ENCODE measurements at regions not wholly inside any gene's neighbourhood (a gene's known extent, or its start where the extent isn't known, plus 50 kb on each side); places are given as distances from the start of the nearest gene placed in this dataset.

- Histone ChIP-seq H3K4me1 (ENCODE audit: insufficient read depth, insufficient read length) (no peaks in the 10 kb centered on the region), H3K36me3 (ENCODE audit: insufficient read depth, insufficient read length, low read length) (no peaks in the 10 kb centered on the region), H3K27me3 (ENCODE audit: insufficient read depth, insufficient read length) (no peaks in the 10 kb centered on the region), H3K9me3 (ENCODE audit: insufficient read depth, low read length) (no peaks in the 10 kb centered on the region), H3K9ac (ENCODE audit: insufficient read length, low read depth) (no peak overlapping the region), H3K4me3 (ENCODE audit: insufficient read length, low read depth) (no peak overlapping the region)
- TF ChIP-seq ZNF274 (IDR thresholded peaks at IDR 0.05; ENCODE audit: low read depth, low read length) (no peak), SUZ12 (IDR thresholded peaks at IDR 0.05; ENCODE audit: extremely low read depth, insufficient read depth, insufficient read length) (no peak), YY1 (IDR thresholded peaks at IDR 0.05; ENCODE audit: insufficient read depth, insufficient read length) (no peak)
- DNase-seq (ENCODE audit: low read depth, low spot score): no peak
Observed at GRCh38 chr2:58852905-58853304, 611.8 kb upstream of the FANCL start.

- no peaks in the 10 kb centered on the region for H3K9me3 ChIP-seq (ENCODE audit: insufficient read depth, low read length)
- H3K4me1 ChIP-seq (ENCODE audit: insufficient read depth, insufficient read length): no peaks in the 10 kb centered on the region
- no peak overlapping the region for H3K4me3 ChIP-seq (ENCODE audit: insufficient read length, low read depth)
- no peak overlapping the region for H3K9ac ChIP-seq (ENCODE audit: insufficient read length, low read depth)
- no peak for DNase-seq (ENCODE audit: low read depth, low spot score)
- H3K36me3 ChIP-seq (ENCODE audit: insufficient read depth, insufficient read length, low read length): no peaks in the 10 kb centered on the region
- H3K27me3 ChIP-seq (ENCODE audit: insufficient read depth, insufficient read length): no peaks in the 10 kb centered on the region
- TF ChIP-seq SUZ12 (IDR thresholded peaks at IDR 0.05; ENCODE audit: extremely low read depth, insufficient read depth, insufficient read length) (no peak), ZNF274 (IDR thresholded peaks at IDR 0.05; ENCODE audit: low read depth, low read length) (no peak), YY1 (IDR thresholded peaks at IDR 0.05; ENCODE audit: insufficient read depth, insufficient read length) (no peak)
Observed at GRCh38 chr2:58852243-58852642, 611.1 kb upstream of the FANCL start.

GRCh38 chr2:58851598-58851997 is 610.5 kb upstream of the FANCL start:
- DNase-seq (ENCODE audit: low read depth, low spot score): no peak
- H3K9me3 ChIP-seq (ENCODE audit: insufficient read depth, low read length): no peaks in the 10 kb centered on the region
- TF ChIP-seq SUZ12 (IDR thresholded peaks at IDR 0.05; ENCODE audit: extremely low read depth, insufficient read depth, insufficient read length) (no peak), YY1 (IDR thresholded peaks at IDR 0.05; ENCODE audit: insufficient read depth, insufficient read length) (no peak), ZNF274 (IDR thresholded peaks at IDR 0.05; ENCODE audit: low read depth, low read length) (no peak)
- H3K27me3 ChIP-seq (ENCODE audit: insufficient read depth, insufficient read length): no peaks in the 10 kb centered on the region
- no peaks in the 10 kb centered on the region for H3K4me1 ChIP-seq (ENCODE audit: insufficient read depth, insufficient read length)
- no peak overlapping the region for H3K9ac ChIP-seq (ENCODE audit: insufficient read length, low read depth)
- H3K36me3 ChIP-seq (ENCODE audit: insufficient read depth, insufficient read length, low read length): no peaks in the 10 kb centered on the region
- H3K4me3 ChIP-seq (ENCODE audit: insufficient read length, low read depth): no peak overlapping the region

GRCh38 chr2:58845011-58845410 is 603.9 kb upstream of the FANCL start:
- H3K27me3 ChIP-seq (ENCODE audit: insufficient read depth, insufficient read length): no peaks in the 10 kb centered on the region
- no peak overlapping the region for H3K9ac ChIP-seq (ENCODE audit: insufficient read length, low read depth)
- H3K36me3 ChIP-seq (ENCODE audit: insufficient read depth, insufficient read length, low read length): no peaks in the 10 kb centered on the region
- H3K4me1 ChIP-seq (ENCODE audit: insufficient read depth, insufficient read length): no peaks in the 10 kb centered on the region
- DNase-seq (ENCODE audit: low read depth, low spot score): no peak
- no peak overlapping the region for H3K4me3 ChIP-seq (ENCODE audit: insufficient read length, low read depth)
- no peaks in the 10 kb centered on the region for H3K9me3 ChIP-seq (ENCODE audit: insufficient read depth, low read length)
- TF ChIP-seq YY1 (IDR thresholded peaks at IDR 0.05; ENCODE audit: insufficient read depth, insufficient read length) (no peak), ZNF274 (IDR thresholded peaks at IDR 0.05; ENCODE audit: low read depth, low read length) (no peak), SUZ12 (IDR thresholded peaks at IDR 0.05; ENCODE audit: extremely low read depth, insufficient read depth, insufficient read length) (no peak)

GRCh38 chr2:58842501-58843155 is 601.5 kb upstream of the FANCL start:
- DNase-seq (ENCODE audit: low read depth, low spot score): no peak
- no peak overlapping the region for H3K4me3 ChIP-seq (ENCODE audit: insufficient read length, low read depth)
- H3K4me1 ChIP-seq (ENCODE audit: insufficient read depth, insufficient read length): no peaks in the 10 kb centered on the region
- no peak overlapping the region for H3K9ac ChIP-seq (ENCODE audit: insufficient read length, low read depth)
- no peaks in the 10 kb centered on the region for H3K27me3 ChIP-seq (ENCODE audit: insufficient read depth, insufficient read length)
- no peak for TF ChIP-seq ZNF274 (IDR thresholded peaks at IDR 0.05; ENCODE audit: low read depth, low read length)
- no peaks in the 10 kb centered on the region for H3K36me3 ChIP-seq (ENCODE audit: insufficient read depth, insufficient read length, low read length)
- no peaks in the 10 kb centered on the region for H3K9me3 ChIP-seq (ENCODE audit: insufficient read depth, low read length)

GRCh38 chr2:58834404-58834803 is 593.3 kb upstream of the FANCL start:
- DNase-seq (ENCODE audit: low read depth, low spot score): peak; percentile 57
- H3K9me3 ChIP-seq (ENCODE audit: insufficient read depth, low read length): no peaks in the 10 kb centered on the region
- no peaks in the 10 kb centered on the region for H3K4me1 ChIP-seq (ENCODE audit: insufficient read depth, insufficient read length)
- H3K36me3 ChIP-seq (ENCODE audit: insufficient read depth, insufficient read length, low read length): no peaks in the 10 kb centered on the region
- no peak overlapping the region for H3K9ac ChIP-seq (ENCODE audit: insufficient read length, low read depth)
- no peak overlapping the region for H3K4me3 ChIP-seq (ENCODE audit: insufficient read length, low read depth)
- TF ChIP-seq ZNF274 (IDR thresholded peaks at IDR 0.05; ENCODE audit: low read depth, low read length) (no peak), SUZ12 (IDR thresholded peaks at IDR 0.05; ENCODE audit: extremely low read depth, insufficient read depth, insufficient read length) (no peak), YY1 (IDR thresholded peaks at IDR 0.05; ENCODE audit: insufficient read depth, insufficient read length) (no peak)
- H3K27me3 ChIP-seq (ENCODE audit: insufficient read depth, insufficient read length): no peaks in the 10 kb centered on the region

GRCh38 chr2:58826795-58827194 is 585.7 kb upstream of the FANCL start:
- no peaks in the 10 kb centered on the region for H3K36me3 ChIP-seq (ENCODE audit: insufficient read depth, insufficient read length, low read length)
- H3K27me3 ChIP-seq (ENCODE audit: insufficient read depth, insufficient read length): no peaks in the 10 kb centered on the region
- no peak overlapping the region for H3K4me3 ChIP-seq (ENCODE audit: insufficient read length, low read depth)
- no peak for TF ChIP-seq ZNF274 (IDR thresholded peaks at IDR 0.05; ENCODE audit: low read depth, low read length)
- no peak for TF ChIP-seq YY1 (IDR thresholded peaks at IDR 0.05; ENCODE audit: insufficient read depth, insufficient read length)
- TF ChIP-seq SUZ12 (IDR thresholded peaks at IDR 0.05; ENCODE audit: extremely low read depth, insufficient read depth, insufficient read length): no peak
- H3K4me1 ChIP-seq (ENCODE audit: insufficient read depth, insufficient read length): no peaks in the 10 kb centered on the region
- H3K9me3 ChIP-seq (ENCODE audit: insufficient read depth, low read length): 0 out of 2 replicates have a peak, but pooled peaks cover 4% of the 10 kb centered on the region
- no peak overlapping the region for H3K9ac ChIP-seq (ENCODE audit: insufficient read length, low read depth)
- DNase-seq (ENCODE audit: low read depth, low spot score): no peak
